ENCODE measurements at regions not wholly inside any gene's neighbourhood (a gene's known extent, or its start where the extent isn't known, plus 50 kb on each side); places are given as distances from the start of the nearest gene placed in this dataset.

DNA sequence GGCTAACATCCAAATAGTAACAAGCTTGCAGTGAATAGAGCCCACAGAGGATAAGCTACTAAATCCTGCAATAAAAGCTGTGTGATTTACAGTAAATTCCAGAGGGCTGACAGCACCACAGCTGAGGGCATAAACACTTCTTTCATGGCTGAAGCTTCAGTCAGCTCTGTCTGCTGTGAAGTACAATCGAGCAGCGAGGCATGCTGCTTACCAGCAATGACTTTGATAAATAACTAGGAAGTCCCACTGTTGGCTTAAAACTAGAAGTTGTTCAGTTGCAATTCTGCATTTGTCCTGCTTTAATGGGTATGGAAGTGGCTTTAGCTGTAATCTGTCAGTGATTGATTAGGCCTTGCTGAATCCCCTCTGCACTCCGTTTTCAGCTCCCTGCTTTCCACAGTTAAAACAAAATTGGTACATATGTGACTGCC is 65.2 kb upstream of the FIGN start:
- TF ChIP-seq, protein P1, sequence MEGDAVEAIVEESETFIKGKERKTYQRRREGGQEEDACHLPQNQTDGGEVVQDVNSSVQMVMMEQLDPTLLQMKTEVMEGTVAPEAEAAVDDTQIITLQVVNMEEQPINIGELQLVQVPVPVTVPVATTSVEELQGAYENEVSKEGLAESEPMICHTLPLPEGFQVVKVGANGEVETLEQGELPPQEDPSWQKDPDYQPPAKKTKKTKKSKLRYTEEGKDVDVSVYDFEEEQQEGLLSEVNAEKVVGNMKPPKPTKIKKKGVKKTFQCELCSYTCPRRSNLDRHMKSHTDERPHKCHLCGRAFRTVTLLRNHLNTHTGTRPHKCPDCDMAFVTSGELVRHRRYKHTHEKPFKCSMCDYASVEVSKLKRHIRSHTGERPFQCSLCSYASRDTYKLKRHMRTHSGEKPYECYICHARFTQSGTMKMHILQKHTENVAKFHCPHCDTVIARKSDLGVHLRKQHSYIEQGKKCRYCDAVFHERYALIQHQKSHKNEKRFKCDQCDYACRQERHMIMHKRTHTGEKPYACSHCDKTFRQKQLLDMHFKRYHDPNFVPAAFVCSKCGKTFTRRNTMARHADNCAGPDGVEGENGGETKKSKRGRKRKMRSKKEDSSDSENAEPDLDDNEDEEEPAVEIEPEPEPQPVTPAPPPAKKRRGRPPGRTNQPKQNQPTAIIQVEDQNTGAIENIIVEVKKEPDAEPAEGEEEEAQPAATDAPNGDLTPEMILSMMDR (IDR thresholded peaks at IDR 0.05; ENCODE audit: control insufficient read depth, insufficient read depth, low read depth, low read length, missing control alignments), result no peak
- H3K4me3 ChIP-seq (ENCODE audit: control insufficient read depth, low read depth, low read length), result no peak overlapping the region
- peak; percentile 84 for DNase-seq (ENCODE audit: low read depth)

DNA sequence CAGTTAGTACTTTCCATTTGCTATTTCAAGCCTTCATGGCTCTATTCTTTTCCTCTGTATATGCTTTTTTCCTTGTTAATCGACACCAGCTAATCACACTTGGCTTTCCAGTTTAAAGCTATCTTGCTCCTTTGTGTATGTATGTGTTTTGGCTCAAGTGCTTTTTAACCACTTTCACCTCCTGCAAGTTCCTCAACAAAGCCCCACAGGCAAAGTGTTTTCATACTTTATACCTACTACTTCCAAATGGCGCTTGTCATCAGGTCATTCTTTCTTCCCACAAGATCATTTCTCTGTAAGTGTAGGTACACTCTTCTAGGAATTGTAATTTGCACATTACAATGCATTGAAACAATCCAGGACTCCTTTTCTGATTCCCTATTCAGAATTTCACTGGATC is 64.0 kb upstream of the FIGN start:
- H3K4me3 ChIP-seq (ENCODE audit: control insufficient read depth, low read depth, low read length), result no peak overlapping the region
- TF ChIP-seq, protein P1 (IDR thresholded peaks at IDR 0.05; ENCODE audit: control insufficient read depth, insufficient read depth, low read depth, low read length, missing control alignments), result no peak
- no peak for DNase-seq (ENCODE audit: low read depth)

DNA sequence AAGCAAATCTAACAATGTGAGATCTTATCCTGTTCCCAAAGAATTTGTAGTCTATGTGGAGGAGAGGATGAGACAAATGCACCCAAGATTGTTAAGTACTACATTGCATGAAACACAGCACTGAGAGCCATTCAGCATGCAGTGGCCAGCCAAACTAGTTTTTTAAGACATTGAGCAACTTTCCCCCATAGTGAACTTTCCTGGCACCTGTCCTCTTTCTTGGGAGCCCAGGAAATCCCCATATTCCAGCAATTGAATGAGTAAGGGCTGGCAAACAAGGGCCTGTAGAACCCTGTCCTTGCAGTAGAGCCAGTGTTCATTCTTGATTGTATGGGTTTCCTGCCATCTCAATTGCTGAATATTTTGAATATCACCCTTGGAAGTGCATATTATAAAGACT is 58.8 kb upstream of the FIGN start:
- DNase-seq (ENCODE audit: low read depth), result peak; percentile 8
- TF ChIP-seq, protein P1 (IDR thresholded peaks at IDR 0.05; ENCODE audit: control insufficient read depth, insufficient read depth, low read depth, low read length, missing control alignments), result no peak
- no peak overlapping the region for H3K4me3 ChIP-seq (ENCODE audit: control insufficient read depth, low read depth, low read length)
